ENCODE measurements at regions not wholly inside any gene's neighbourhood (a gene's known extent, or its start where the extent isn't known, plus 50 kb on each side); places are given as distances from the start of the nearest gene placed in this dataset.

DNA sequence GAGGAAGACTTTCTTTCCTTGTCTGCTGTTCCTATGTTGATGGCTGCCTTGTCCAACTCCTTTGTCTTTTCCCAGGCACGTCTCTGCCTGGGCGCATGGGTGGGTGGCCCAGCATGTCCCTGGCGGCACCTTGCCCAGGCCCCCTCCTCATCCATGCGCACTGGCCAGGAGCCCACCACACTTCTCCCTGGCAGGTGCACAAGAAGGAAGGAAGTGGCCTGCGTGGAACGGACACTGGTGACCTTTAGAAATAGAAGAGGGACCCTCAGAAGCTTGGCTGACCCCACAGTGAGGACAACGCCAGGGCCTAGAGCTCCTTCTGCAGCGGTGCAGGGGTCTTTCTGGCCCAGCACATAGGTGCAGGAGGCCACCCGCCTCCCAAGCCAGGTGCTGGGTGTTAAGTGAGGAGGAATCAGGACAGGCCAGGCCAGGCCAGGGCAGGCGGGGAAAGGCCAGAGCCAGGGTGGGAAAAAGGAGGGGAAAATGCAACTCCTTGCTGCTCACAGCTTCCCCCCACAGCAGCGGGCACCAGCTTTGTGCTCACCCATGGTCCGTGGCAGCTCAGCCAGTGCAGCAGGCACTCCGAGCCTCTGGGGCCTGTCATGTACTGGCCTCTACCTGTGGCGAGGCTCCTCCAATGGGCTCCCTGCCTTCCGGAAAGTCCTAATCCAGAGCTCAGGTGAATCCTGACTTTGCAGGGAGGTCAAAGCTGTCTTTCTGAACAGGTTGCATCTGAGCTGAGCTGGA is 104.0 kb downstream of the SOX1 start:
- Mint-ChIP-seq H3K4me1 (ENCODE audit: low read depth, unreplicated experiment) (peaks cover 6% of the 10 kb centered on the region), H3K27me3 (ENCODE audit: low read depth, unreplicated experiment) (peaks cover 60% of the 10 kb centered on the region), H3K27ac (ENCODE audit: unreplicated experiment) (no peak overlapping the region), H3K9me3 (ENCODE audit: unreplicated experiment) (peaks cover 22% of the 10 kb centered on the region), H3K4me3 (ENCODE audit: unreplicated experiment) (no peak overlapping the region), H3K36me3 (ENCODE audit: low read depth, unreplicated experiment) (no peaks in the 10 kb centered on the region)
- Histone ChIP-seq H3K4me1 (ENCODE audit: insufficient read depth, low read length) (no peaks in the 10 kb centered on the region), H3K27me3 (ENCODE audit: insufficient read depth, low read length) (no peaks in the 10 kb centered on the region), H3K36me3 (ENCODE audit: insufficient read depth, low read length) (no peaks in the 10 kb centered on the region), H4K20me1 (ENCODE audit: insufficient read depth, low read length) (no peaks in the 10 kb centered on the region), H3K4me3 (ENCODE audit: insufficient read depth, low read depth, low read length) (no peak overlapping the region), H2AFZ (ENCODE audit: low read depth, low read length) (no peak overlapping the region), H3K9me3 (ENCODE audit: insufficient read depth, low read depth, low read length) (no peaks in the 10 kb centered on the region), H3K9ac (ENCODE audit: low read length) (no peak overlapping the region), H3K4me2 (ENCODE audit: low read length) (no peak overlapping the region), H3K79me2 (ENCODE audit: insufficient read depth, low read length) (no peaks in the 10 kb centered on the region), H3K27ac (ENCODE audit: low read depth, low read length) (no peak overlapping the region)
- no peak for DNase-seq (ENCODE audit: low read depth)
- TF ChIP-seq EZH2 (IDR thresholded peaks at IDR 0.05; ENCODE audit: insufficient read depth, low read length), result no peak
- TF ChIP-seq, protein P1, sequence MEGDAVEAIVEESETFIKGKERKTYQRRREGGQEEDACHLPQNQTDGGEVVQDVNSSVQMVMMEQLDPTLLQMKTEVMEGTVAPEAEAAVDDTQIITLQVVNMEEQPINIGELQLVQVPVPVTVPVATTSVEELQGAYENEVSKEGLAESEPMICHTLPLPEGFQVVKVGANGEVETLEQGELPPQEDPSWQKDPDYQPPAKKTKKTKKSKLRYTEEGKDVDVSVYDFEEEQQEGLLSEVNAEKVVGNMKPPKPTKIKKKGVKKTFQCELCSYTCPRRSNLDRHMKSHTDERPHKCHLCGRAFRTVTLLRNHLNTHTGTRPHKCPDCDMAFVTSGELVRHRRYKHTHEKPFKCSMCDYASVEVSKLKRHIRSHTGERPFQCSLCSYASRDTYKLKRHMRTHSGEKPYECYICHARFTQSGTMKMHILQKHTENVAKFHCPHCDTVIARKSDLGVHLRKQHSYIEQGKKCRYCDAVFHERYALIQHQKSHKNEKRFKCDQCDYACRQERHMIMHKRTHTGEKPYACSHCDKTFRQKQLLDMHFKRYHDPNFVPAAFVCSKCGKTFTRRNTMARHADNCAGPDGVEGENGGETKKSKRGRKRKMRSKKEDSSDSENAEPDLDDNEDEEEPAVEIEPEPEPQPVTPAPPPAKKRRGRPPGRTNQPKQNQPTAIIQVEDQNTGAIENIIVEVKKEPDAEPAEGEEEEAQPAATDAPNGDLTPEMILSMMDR (IDR thresholded peaks at IDR 0.05; ENCODE audit: insufficient read depth, low read depth, low read length), result no peak
- no peak for FAIRE-seq

GRCh38 chr13:112171570-112171965 is 104.6 kb downstream of the SOX1 start:
- Mint-ChIP-seq H3K27me3 (ENCODE audit: low read depth, unreplicated experiment) (peaks cover 54% of the 10 kb centered on the region), H3K36me3 (ENCODE audit: low read depth, unreplicated experiment) (no peaks in the 10 kb centered on the region), H3K9me3 (ENCODE audit: unreplicated experiment) (peaks cover 22% of the 10 kb centered on the region), H3K4me3 (ENCODE audit: unreplicated experiment) (no peak overlapping the region), H3K27ac (ENCODE audit: unreplicated experiment) (no peak overlapping the region), H3K4me1 (ENCODE audit: low read depth, unreplicated experiment) (peaks cover 6% of the 10 kb centered on the region)
- no peaks in the 10 kb centered on the region for H3K4me1 ChIP-seq (ENCODE audit: insufficient read depth, low read length)
- H3K27ac ChIP-seq (ENCODE audit: low read depth, low read length), result no peak overlapping the region
- TF ChIP-seq, protein P1 (IDR thresholded peaks at IDR 0.05; ENCODE audit: insufficient read depth, low read depth, low read length), result no peak
- TF ChIP-seq EZH2 (IDR thresholded peaks at IDR 0.05; ENCODE audit: insufficient read depth, low read length), result no peak
- no peaks in the 10 kb centered on the region for H3K27me3 ChIP-seq (ENCODE audit: insufficient read depth, low read length)
- H3K9me3 ChIP-seq (ENCODE audit: insufficient read depth, low read depth, low read length), result no peaks in the 10 kb centered on the region
- H3K4me2 ChIP-seq (ENCODE audit: low read length), result no peak overlapping the region
- H3K36me3 ChIP-seq (ENCODE audit: insufficient read depth, low read length), result no peaks in the 10 kb centered on the region
- no peak overlapping the region for H3K9ac ChIP-seq (ENCODE audit: low read length)
- H3K4me3 ChIP-seq (ENCODE audit: insufficient read depth, low read depth, low read length), result no peak overlapping the region
- no peaks in the 10 kb centered on the region for H4K20me1 ChIP-seq (ENCODE audit: insufficient read depth, low read length)
- H2AFZ ChIP-seq (ENCODE audit: low read depth, low read length), result no peak overlapping the region
- FAIRE-seq (no peak), DNase-seq (ENCODE audit: low read depth) (no peak)
- H3K79me2 ChIP-seq (ENCODE audit: insufficient read depth, low read length), result no peaks in the 10 kb centered on the region

DNA sequence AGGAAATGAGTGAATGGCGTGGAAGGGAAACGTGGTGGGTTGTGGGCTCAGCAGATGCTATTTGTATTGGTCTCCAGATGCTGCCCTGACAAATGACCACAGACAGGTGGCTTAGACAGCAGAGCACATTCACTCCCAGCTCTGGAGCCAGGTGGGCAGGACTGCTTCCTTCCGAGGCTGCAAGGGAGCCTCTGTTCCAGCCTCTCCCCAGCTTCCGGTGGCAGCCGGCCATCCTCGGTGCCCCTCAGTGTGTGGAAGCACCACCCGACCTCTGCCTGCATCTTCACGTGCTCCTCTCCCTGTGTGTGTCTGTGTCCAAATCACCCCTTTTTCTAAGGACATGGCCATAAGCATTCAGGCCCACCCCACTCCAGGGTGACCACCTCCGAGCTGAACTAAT is 105.1 kb downstream of the SOX1 start:
- Histone ChIP-seq H3K79me2 (ENCODE audit: insufficient read depth, low read length) (no peaks in the 10 kb centered on the region), H3K9ac (ENCODE audit: low read length) (no peak overlapping the region), H3K36me3 (ENCODE audit: insufficient read depth, low read length) (no peaks in the 10 kb centered on the region), H3K9me3 (ENCODE audit: insufficient read depth, low read depth, low read length) (peaks cover 1% of the 10 kb centered on the region), H2AFZ (ENCODE audit: low read depth, low read length) (no peak overlapping the region), H4K20me1 (ENCODE audit: insufficient read depth, low read length) (no peaks in the 10 kb centered on the region), H3K4me2 (ENCODE audit: low read length) (no peak overlapping the region), H3K27me3 (ENCODE audit: insufficient read depth, low read length) (no peaks in the 10 kb centered on the region), H3K27ac (ENCODE audit: low read depth, low read length) (no peak overlapping the region), H3K4me1 (ENCODE audit: insufficient read depth, low read length) (no peaks in the 10 kb centered on the region), H3K4me3 (ENCODE audit: insufficient read depth, low read depth, low read length) (no peak overlapping the region)
- no peak for FAIRE-seq
- H3K27ac Mint-ChIP-seq (ENCODE audit: unreplicated experiment), result no peak overlapping the region
- peaks cover 22% of the 10 kb centered on the region for H3K9me3 Mint-ChIP-seq (ENCODE audit: unreplicated experiment)
- no peak for TF ChIP-seq EZH2 (IDR thresholded peaks at IDR 0.05; ENCODE audit: insufficient read depth, low read length)
- TF ChIP-seq, protein P1 (IDR thresholded peaks at IDR 0.05; ENCODE audit: insufficient read depth, low read depth, low read length), result no peak
- H3K27me3 Mint-ChIP-seq (ENCODE audit: low read depth, unreplicated experiment), result peaks cover 53% of the 10 kb centered on the region
- H3K4me3 Mint-ChIP-seq (ENCODE audit: unreplicated experiment), result no peak overlapping the region
- peaks cover 6% of the 10 kb centered on the region for H3K4me1 Mint-ChIP-seq (ENCODE audit: low read depth, unreplicated experiment)
- no peak for DNase-seq (ENCODE audit: low read depth)
- H3K36me3 Mint-ChIP-seq (ENCODE audit: low read depth, unreplicated experiment), result no peaks in the 10 kb centered on the region

Data from astrocyte (in vitro differentiated cells and primary cell).